ENCODE measurements at regions not wholly inside any gene's neighbourhood (a gene's known extent, or its start where the extent isn't known, plus 50 kb on each side); places are given as distances from the start of the nearest gene placed in this dataset.

DNA sequence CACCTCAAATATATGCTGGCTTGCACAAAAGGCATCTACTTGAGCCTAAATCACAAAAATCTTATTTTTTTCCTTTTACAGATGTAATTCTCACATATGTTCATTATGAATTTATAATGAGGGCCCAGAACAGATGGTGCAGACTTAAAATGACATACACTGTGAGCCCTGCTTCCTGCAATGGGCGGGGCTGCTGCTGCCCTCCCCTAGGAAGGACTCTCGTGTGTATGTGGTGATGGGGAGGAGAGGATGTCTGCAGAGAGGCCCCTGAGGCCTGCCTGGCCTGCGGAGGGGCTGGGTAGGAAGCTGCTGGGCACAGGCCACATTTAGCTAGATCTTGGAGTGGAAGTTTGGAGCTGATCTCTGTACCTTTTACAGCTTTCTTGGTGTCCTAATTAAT, 233.4 kb upstream of the KIRREL3 start:
- WGBS (ENCODE audit: insufficient coverage, insufficient replicate concordance, low lambda C conversion rate, missing lambda C conversion rate) = 13% methylated on average over 3 of the region's 3 CpGs
- TF ChIP-seq GATAD2B (conservative IDR thresholded peaks at IDR 0.05; ENCODE audit: low read depth) (no peak), STAT3 (IDR thresholded peaks at IDR 0.05; ENCODE audit: low read depth, low read length) (no peak), FOXM1 (IDR thresholded peaks at IDR 0.05; ENCODE audit: low read depth, low read length) (no peak), PAX5 (IDR thresholded peaks at IDR 0.05; ENCODE audit: borderline replicate concordance, low read depth, low read length) (no peak), BMI1 (IDR thresholded peaks at IDR 0.05; ENCODE audit: borderline replicate concordance) (no peak), SUPT20H (IDR thresholded peaks at IDR 0.05; ENCODE audit: borderline replicate concordance, control insufficient read depth, low read depth, low read length) (no peak), ZSCAN29 (IDR thresholded peaks at IDR 0.05) (no peak), SMARCA5 (IDR thresholded peaks at IDR 0.05) (no peak), YBX1 (IDR thresholded peaks at IDR 0.05) (no peak), STAT1 (conservative IDR thresholded peaks at IDR 0.05) (no peak), HDGF (IDR thresholded peaks at IDR 0.05) (no peak), EGR1 (IDR thresholded peaks at IDR 0.05; ENCODE audit: borderline replicate concordance in 1 of 2, low read depth in 2 of 2, low read length in 2 of 2) (no peak)
- TF ChIP-seq, protein P1, sequence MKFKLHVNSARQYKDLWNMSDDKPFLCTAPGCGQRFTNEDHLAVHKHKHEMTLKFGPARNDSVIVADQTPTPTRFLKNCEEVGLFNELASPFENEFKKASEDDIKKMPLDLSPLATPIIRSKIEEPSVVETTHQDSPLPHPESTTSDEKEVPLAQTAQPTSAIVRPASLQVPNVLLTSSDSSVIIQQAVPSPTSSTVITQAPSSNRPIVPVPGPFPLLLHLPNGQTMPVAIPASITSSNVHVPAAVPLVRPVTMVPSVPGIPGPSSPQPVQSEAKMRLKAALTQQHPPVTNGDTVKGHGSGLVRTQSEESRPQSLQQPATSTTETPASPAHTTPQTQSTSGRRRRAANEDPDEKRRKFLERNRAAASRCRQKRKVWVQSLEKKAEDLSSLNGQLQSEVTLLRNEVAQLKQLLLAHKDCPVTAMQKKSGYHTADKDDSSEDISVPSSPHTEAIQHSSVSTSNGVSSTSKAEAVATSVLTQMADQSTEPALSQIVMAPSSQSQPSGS (IDR thresholded peaks at IDR 0.05; ENCODE audit: low read length) = no peak
- TF ChIP-seq, protein P2, sequence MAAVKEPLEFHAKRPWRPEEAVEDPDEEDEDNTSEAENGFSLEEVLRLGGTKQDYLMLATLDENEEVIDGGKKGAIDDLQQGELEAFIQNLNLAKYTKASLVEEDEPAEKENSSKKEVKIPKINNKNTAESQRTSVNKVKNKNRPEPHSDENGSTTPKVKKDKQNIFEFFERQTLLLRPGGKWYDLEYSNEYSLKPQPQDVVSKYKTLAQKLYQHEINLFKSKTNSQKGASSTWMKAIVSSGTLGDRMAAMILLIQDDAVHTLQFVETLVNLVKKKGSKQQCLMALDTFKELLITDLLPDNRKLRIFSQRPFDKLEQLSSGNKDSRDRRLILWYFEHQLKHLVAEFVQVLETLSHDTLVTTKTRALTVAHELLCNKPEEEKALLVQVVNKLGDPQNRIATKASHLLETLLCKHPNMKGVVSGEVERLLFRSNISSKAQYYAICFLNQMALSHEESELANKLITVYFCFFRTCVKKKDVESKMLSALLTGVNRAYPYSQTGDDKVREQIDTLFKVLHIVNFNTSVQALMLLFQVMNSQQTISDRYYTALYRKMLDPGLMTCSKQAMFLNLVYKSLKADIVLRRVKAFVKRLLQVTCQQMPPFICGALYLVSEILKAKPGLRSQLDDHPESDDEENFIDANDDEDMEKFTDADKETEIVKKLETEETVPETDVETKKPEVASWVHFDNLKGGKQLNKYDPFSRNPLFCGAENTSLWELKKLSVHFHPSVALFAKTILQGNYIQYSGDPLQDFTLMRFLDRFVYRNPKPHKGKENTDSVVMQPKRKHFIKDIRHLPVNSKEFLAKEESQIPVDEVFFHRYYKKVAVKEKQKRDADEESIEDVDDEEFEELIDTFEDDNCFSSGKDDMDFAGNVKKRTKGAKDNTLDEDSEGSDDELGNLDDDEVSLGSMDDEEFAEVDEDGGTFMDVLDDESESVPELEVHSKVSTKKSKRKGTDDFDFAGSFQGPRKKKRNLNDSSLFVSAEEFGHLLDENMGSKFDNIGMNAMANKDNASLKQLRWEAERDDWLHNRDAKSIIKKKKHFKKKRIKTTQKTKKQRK (IDR thresholded peaks at IDR 0.05; ENCODE audit: low read depth, low read length) = no peak
- Histone ChIP-seq H3K4me2 (ENCODE audit: control insufficient read depth, insufficient read depth) (no peak overlapping the region), H3K4me3 (no peak overlapping the region), H4K20me1 (ENCODE audit: control insufficient read depth, insufficient read depth) (no peaks in the 10 kb centered on the region), H3K36me3 (ENCODE audit: control insufficient read depth in 2 of 2, insufficient read depth in 2 of 2, low read length in 1 of 2) (no peaks in the 10 kb centered on the region), H3K79me2 (ENCODE audit: control insufficient read depth, insufficient read depth, low read length) (no peaks in the 10 kb centered on the region), H3K9me3 (replicated peaks; ENCODE audit: control insufficient read depth, insufficient read depth, low read length) (no peaks in the 10 kb centered on the region), H3K27me3 (replicated peaks in 1 of 2; ENCODE audit: control insufficient read depth in 2 of 2, insufficient read depth in 2 of 2, low read length in 1 of 2) (no peaks in the 10 kb centered on the region; a peak in 1 of 4 replicates), H3K27ac (ENCODE audit: control insufficient read depth, insufficient read depth) (no peak overlapping the region), H3K9ac (ENCODE audit: control insufficient read depth, insufficient read depth, low read length) (no peak overlapping the region), H3K4me1 (ENCODE audit: control insufficient read depth, insufficient read depth, low read length) (no peaks in the 10 kb centered on the region), H2AFZ (ENCODE audit: control insufficient read depth, low read depth, low read length) (no peak overlapping the region)
- DNase-seq (ENCODE audit: low read depth, low spot score) = no peak
- ChIA-PET CTCF (no interaction called here), SMC1A (ENCODE audit: uncharacterized antibody, unreplicated experiment) (no interaction called here), POLR2A (no interaction called here), RAD21 (ENCODE audit: unreplicated experiment) (no interaction called here)
- ATAC-seq = no peak
- FAIRE-seq = no peak
- intact Hi-C loops (cut with micrococcal nuclease; ENCODE audit: unreplicated experiment) = no loop called here
- in situ Hi-C loops (cut with MboI) = no loop called here
- no TSS peak for BruUV-seq (replicated peaks)

Measured in GM12878 (cell line).